Retinal pigment epithelial cell (primary cell): ENCODE measurements at regions not wholly inside any gene's neighbourhood (a gene's known extent, or its start where the extent isn't known, plus 50 kb on each side); places are given as distances from the start of the nearest gene placed in this dataset.

Experiments
- DNase-seq: peaks from one replicate; pipeline ENCODE4 v3.0.0-alpha.2; 2010; ENCODE audit warnings: low read depth
- H3K4me3 ChIP-seq: 2 replicates; pipeline ENCODE4 v1.5.1; 2011; ENCODE audit warnings: mild to moderate bottlenecking, low read length, control low read depth, moderate library complexity
- CTCF ChIP-seq: conservative IDR thresholded peaks from 2 replicates; pipeline ENCODE4 v1.5.1; 2011; ENCODE audit warnings: low read depth, low read length, control low read depth, inconsistent platforms

DNA sequence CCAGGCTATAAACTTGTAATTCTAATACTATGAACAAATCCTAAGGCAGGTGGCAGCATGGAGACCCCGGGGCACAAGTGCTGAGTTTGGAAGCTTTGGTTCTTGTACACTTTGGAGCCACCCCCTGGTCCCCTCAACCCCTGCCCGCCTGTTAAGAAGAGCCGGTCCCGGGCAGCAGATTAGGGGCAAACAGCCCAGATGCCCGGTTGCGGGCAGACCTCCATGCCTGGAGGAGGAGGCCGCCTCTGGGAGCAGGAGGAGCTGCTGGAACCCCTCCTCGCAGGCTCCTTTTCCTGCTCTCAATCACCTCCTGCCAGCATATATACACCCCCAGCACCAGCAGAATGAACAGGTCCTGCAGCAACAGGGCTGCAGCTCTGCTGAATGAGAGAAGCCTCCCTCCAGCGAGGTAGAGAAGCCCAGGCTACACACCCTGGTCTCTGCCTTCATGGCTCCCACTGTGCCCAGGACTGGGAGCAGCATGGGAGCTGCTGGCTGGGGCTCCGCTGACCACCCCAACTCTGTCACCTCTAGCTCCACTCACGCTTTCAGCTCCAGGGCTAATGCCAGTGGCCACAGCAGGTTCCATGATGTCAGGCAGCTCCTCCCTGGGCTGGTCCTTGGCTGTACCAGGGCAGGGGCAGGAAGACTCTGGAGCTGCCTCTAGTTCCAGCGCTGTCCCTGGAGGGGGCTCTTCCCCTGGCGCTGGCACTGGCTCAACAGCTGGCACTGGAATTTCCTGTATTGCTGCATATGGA lies 1713.5 kb upstream of the ACO1 start:
- no peak for TF ChIP-seq CTCF
- H3K4me3 ChIP-seq: no peak overlapping the region
- DNase-seq: no peak

DNA sequence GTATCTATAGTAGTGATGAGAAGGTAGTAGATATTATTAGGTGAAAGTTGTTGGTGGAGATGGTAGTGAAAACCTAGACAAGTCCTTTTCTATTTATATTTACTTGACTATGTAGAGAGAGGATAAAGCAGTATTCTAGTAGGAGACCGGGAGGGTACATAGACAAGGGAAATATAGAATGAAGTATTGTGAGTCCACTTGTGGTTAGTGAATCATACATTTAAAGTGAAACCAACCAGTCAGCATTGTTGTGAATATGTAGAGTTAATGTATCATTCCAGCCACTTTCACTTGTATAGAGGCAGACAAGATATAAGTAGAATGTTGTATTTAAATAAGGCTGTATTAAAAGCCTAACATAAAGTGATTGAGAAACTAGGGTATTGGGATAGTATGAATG lies 1711.3 kb upstream of the ACO1 start:
- DNase-seq: no peak
- no peak for TF ChIP-seq CTCF
- H3K4me3 ChIP-seq: no peak overlapping the region

GRCh38 chr9:30676651-30677050 lies 1707.8 kb upstream of the ACO1 start:
- DNase-seq: no peak
- TF ChIP-seq CTCF: no peak
- no peak overlapping the region for H3K4me3 ChIP-seq

DNA sequence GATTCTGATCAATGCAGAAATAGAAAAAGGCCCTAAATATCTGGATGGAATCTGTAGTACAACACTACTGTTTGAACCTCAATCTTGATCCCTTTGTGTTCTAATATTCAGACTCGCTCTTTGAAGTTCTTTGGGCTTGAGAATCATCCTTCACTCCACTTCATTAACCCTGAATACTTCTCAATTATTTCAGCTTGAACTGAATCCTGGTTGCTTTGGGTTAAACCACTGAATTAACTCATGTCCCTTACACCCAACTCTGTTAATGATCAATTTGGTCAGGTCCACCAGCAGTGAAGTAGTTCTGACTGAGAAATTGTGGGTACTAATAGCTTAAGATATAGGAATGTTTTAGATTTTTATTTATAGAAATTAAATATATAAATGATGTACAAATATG lies 1707.2 kb upstream of the ACO1 start:
- no peak for TF ChIP-seq CTCF
- H3K4me3 ChIP-seq: no peak overlapping the region
- no peak for DNase-seq

DNA sequence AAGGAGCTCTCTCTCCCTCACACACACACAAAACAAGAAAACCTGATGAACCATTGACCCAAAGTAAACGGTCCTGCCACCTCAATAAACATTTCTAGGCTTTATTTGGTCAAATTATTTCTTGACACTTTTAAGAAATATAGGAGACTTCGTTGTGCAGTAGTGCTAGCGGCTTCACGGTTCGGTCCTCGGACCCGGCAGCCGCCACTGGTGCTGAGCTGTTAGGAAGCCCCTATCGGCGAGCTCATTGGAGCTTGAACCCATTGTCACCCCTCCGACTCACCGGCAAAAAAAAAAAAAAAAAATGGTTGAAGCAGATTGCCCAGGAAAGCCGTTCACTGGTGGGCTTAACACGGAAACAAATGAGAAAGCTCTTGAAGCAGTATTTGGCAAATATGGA lies 1695.6 kb upstream of the ACO1 start:
- no peak overlapping the region for H3K4me3 ChIP-seq
- no peak for TF ChIP-seq CTCF
- DNase-seq: no peak

GRCh38 chr9:30697958-30698357 lies 1686.5 kb upstream of the ACO1 start:
- H3K4me3 ChIP-seq: no peak overlapping the region
- TF ChIP-seq CTCF: no peak
- DNase-seq: no peak

GRCh38 chr9:30711591-30711990 lies 1672.9 kb upstream of the ACO1 start:
- no peak overlapping the region for H3K4me3 ChIP-seq
- no peak for TF ChIP-seq CTCF
- no peak for DNase-seq
